Activated T-cell treated with anti-CD3 and anti-CD28 coated beads, Interleukin-2, amount 50 U/mL, for 4 hours (primary cell): ENCODE measurements at regions not wholly inside any gene's neighbourhood (a gene's known extent, or its start where the extent isn't known, plus 50 kb on each side); places are given as distances from the start of the nearest gene placed in this dataset.

ENCODE experiments used
- ATAC-seq, 2 donors: fragments of 200-7000 bp; cut with Tn5 transposase; one replicate each; pipeline ENCODE4 v1.10.0; 2021
- DNase-seq: peaks from one replicate; pipeline ENCODE4 v3.0.0-alpha.2; 2020
- H3K27me3 Mint-ChIP-seq: one replicate; pipeline ENCODE4 v1.8.0; 2021; ENCODE audit warnings: low read depth, mixed read lengths
- H3K36me3 Mint-ChIP-seq: one replicate; pipeline ENCODE4 v1.8.0; 2022; ENCODE audit warnings: mixed read lengths; ENCODE audit not compliant: insufficient read depth
- H3K4me1 Mint-ChIP-seq: one replicate; pipeline ENCODE4 v1.8.0; 2021; ENCODE audit warnings: low read depth, mixed read lengths
- H3K4me3 Mint-ChIP-seq: one replicate; pipeline ENCODE4 v1.8.0; 2021; ENCODE audit warnings: mild to moderate bottlenecking, moderate library complexity, mixed read lengths
- H3K9me3 Mint-ChIP-seq: one replicate; pipeline ENCODE4 v1.8.0; 2021; ENCODE audit warnings: mixed read lengths

DNA sequence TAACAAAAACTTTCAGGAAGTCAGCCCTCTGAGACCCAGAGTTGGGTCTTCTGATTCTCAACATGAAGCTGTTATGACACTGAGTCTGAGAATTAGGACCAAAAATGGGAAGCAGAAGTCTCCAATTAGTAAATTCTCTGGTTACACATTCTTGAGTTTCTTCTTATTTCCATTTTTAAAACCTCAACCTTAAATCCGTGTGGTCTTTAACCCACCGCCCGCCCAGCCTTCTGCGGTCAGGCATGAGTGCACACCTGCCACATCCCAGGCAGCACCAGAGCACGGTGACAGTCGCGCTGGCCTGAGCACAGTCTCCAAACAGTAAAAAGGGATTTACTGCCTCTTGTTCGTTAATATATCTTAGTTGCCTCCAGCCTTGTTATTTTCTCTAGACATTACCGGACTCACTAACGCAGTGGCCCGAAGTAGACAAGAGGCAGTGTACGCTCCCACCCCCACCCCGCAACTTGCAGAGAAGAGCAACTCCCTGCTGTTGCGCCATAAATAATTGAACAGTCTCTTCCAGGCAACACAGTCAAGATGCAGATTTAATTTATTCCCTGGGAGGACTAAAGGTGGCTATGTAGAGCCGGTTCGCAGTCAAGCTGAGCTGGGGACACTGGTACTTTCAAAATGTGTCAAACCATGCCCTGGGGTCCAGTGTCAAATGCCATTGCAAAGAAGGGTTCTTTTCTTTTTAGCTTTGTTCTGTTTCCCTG lies 147.0 kb upstream of the CELF2 start:
- Mint-ChIP-seq H3K27me3 (peaks cover 23% of the 10 kb centered on the region), H3K4me1 (no peaks in the 10 kb centered on the region), H3K9me3 (no peaks in the 10 kb centered on the region), H3K4me3 (no peak overlapping the region), H3K36me3 (no peaks in the 10 kb centered on the region)
- DNase-seq (no peak), ATAC-seq (no peak)

DNA sequence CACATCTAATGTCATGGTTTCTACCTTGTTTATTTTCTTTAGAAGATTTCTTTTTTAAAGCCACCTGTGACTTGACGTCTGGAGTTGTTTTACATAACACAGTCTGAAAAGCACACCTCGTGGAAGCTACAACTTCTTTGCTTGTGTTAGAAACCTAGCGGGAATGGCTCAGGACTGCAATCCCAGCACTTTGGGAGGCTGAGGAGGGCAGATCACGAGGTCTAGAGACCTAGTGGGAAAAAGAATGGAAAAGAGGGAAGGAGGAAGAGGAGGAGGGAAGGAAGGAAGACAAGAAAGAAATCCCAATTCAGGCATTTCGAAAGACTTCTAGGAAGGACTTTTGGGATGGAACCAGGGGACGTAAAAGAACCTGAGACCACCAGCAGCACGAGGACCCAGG lies 146.3 kb upstream of the CELF2 start:
- Mint-ChIP-seq H3K36me3 (no peaks in the 10 kb centered on the region), H3K9me3 (no peaks in the 10 kb centered on the region), H3K27me3 (peaks cover 23% of the 10 kb centered on the region), H3K4me3 (no peak overlapping the region), H3K4me1 (no peaks in the 10 kb centered on the region)
- no peak for ATAC-seq
- DNase-seq: no peak

GRCh38 chr10:10872035-10872673 lies 145.5 kb upstream of the CELF2 start:
- no peaks in the 10 kb centered on the region for H3K36me3 Mint-ChIP-seq

DNA sequence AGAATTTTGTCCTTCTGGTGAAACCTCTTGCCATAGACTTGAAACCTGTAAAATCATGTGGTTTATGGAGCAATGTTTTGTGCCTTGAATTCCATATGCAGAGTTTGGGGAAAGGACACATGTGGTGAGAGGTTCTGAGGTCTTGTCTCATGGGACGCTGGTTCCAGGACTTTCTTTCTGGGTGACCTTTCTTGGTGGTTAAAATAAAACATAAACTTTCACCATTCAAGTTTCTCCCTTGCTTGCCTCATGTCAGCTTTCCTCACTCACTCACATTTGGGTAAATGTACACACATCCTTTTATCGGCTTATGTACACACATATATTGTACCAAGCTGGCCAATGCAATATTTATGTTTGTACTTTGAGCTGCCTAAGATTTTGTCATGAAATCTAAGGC lies 144.9 kb upstream of the CELF2 start:
- Mint-ChIP-seq H3K9me3 (no peaks in the 10 kb centered on the region), H3K4me1 (no peaks in the 10 kb centered on the region), H3K27me3 (peaks cover 23% of the 10 kb centered on the region), H3K36me3 (no peaks in the 10 kb centered on the region), H3K4me3 (no peak overlapping the region)
- ATAC-seq: no peak
- DNase-seq: no peak

More at GRCh38 chr10:10872035-10872673, 145.5 kb upstream of the CELF2 start:
- peaks cover 23% of the 10 kb centered on the region for H3K27me3 Mint-ChIP-seq
- no peak overlapping the region for H3K4me3 Mint-ChIP-seq
- H3K9me3 Mint-ChIP-seq: no peaks in the 10 kb centered on the region
- no peaks in the 10 kb centered on the region for H3K4me1 Mint-ChIP-seq
- no peak for DNase-seq
- ATAC-seq: no peak

GRCh38 chr10:10873289-10873688 lies 144.4 kb upstream of the CELF2 start:
- Mint-ChIP-seq H3K36me3 (no peaks in the 10 kb centered on the region), H3K4me3 (no peak overlapping the region), H3K9me3 (no peaks in the 10 kb centered on the region), H3K4me1 (no peaks in the 10 kb centered on the region), H3K27me3 (peaks cover 23% of the 10 kb centered on the region)
- DNase-seq: no peak
- no peak for ATAC-seq

- Mint-ChIP-seq H3K4me3 (no peak overlapping the region), H3K9me3 (no peaks in the 10 kb centered on the region), H3K4me1 (no peaks in the 10 kb centered on the region), H3K36me3 (no peaks in the 10 kb centered on the region), H3K27me3 (peaks cover 23% of the 10 kb centered on the region)
- DNase-seq (no peak), ATAC-seq (no peak)
Measured at GRCh38 chr10:10873915-10874314, 143.8 kb upstream of the CELF2 start.

DNA sequence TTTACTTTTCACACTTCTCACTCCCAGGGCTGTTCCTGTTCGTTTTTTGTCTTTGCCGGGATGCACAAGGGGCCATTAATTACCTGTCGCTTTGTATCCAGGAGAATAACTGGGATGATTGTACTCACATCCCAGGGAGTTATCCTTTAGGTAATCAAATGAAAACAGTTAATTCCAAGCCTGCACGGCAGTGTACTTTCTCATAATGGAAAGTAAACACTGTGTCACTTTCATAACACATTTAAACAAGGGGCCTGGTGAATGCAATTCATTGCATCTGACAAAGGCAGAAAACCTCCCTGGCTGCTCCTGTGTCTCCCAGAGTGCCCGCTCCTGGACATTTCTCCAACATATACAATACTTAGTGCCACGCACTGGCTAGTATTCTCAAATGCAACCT lies 138.7 kb upstream of the CELF2 start:
- Mint-ChIP-seq H3K9me3 (peaks cover 2% of the 10 kb centered on the region), H3K36me3 (no peaks in the 10 kb centered on the region), H3K27me3 (no peaks in the 10 kb centered on the region), H3K4me3 (no peak overlapping the region), H3K4me1 (no peaks in the 10 kb centered on the region)
- DNase-seq (no peak), ATAC-seq (no peak)

DNA sequence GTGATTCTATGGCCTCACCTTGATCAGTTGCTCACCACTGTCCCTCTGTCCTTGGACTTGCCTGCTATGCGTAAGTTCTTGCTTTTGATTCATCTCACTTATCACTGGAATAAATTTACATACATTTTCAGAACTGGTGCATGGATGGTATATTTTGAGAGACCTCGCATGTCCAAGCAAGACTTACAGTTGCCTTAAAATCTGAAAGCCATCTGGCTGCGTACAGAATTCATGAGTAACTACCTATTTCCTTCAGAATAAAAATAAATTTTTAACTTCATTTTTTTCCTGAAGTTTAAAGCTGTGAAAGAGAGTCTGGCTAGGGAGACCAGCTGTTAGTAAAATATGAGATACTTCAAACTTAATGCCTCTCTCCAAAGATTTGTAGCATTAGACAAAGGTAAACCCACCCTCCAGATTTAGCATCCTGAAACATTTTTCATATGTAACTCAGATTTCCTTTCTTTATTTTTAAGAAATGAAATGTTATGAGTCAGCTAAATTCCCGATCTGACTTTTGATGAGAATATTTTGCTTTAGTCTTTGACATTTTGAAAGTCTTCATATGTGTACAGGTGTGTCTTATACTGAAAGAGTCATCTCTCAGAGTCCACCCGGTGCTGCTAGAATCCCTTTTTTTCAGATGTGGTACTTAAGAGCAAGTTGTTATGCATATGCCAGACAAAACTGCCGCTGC lies 136.4 kb upstream of the CELF2 start:
- Mint-ChIP-seq H3K27me3 (peaks cover 2% of the 10 kb centered on the region), H3K4me1 (no peaks in the 10 kb centered on the region), H3K36me3 (no peaks in the 10 kb centered on the region), H3K4me3 (no peak overlapping the region), H3K9me3 (peaks cover 11% of the 10 kb centered on the region)
- DNase-seq: no peak
- no peak for ATAC-seq

- no peak for ATAC-seq
- Mint-ChIP-seq H3K9me3 (peaks cover 11% of the 10 kb centered on the region), H3K4me1 (no peaks in the 10 kb centered on the region), H3K36me3 (no peaks in the 10 kb centered on the region), H3K27me3 (peaks cover 8% of the 10 kb centered on the region), H3K4me3 (no peak overlapping the region)
- no peak for DNase-seq
Measured at GRCh38 chr10:10883737-10884136, 133.9 kb upstream of the CELF2 start.

GRCh38 chr10:10886861-10887531 lies 130.7 kb upstream of the CELF2 start:
- DNase-seq (no peak), ATAC-seq (no peak)
- Mint-ChIP-seq H3K4me3 (no peak overlapping the region), H3K9me3 (peaks cover 11% of the 10 kb centered on the region), H3K36me3 (no peaks in the 10 kb centered on the region), H3K27me3 (peaks cover 9% of the 10 kb centered on the region), H3K4me1 (no peaks in the 10 kb centered on the region)

DNA sequence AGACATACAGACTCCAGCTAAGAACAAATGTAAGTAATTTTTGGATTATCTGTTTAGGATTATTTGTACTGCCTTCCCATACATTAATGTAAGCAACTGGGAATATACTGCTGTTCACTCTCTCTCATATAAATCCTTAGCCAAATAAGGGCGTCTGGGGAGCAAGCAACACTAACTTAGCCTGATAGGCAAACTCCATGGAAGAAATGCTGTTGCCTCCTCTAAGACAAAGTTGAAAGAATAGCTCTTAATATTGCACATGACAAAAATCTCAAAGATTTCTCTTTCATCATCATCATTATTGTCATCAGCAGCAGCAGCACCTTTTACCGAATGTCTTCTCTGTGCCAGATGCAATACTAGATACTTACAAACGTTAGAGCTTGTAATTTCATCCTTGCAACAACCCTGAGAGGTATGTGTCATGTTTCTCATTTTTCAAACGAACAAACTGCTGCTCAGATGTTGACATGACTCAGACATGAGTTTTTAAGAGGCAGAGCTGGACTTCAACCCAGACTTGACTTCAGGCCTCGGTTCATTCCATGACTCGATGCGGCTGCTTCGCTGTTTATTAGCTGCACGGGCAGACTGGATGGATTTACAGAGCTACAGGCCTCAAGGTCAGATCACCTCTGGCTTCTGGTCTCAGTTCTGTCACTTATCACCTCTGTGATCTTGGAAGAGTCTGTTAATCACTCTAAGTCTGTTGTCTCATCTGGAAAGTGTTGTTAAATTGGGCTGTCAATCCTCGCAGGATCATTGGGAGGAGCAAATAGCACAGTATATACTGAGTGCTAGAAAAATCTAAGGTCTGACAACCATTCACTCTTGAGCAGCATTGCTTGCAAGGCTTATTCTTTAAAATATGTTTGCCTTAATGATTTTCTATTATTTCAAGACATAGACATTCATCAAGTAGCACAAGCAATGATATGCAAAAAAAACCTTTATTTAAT lies 126.3 kb upstream of the CELF2 start:
- no peaks in the 10 kb centered on the region for H3K4me1 Mint-ChIP-seq
- H3K27me3 Mint-ChIP-seq: peaks cover 21% of the 10 kb centered on the region
- H3K9me3 Mint-ChIP-seq: peaks cover 8% of the 10 kb centered on the region
- H3K36me3 Mint-ChIP-seq: no peaks in the 10 kb centered on the region
- ATAC-seq (no peak), DNase-seq (no peak)
- H3K4me3 Mint-ChIP-seq: no peak overlapping the region

DNA sequence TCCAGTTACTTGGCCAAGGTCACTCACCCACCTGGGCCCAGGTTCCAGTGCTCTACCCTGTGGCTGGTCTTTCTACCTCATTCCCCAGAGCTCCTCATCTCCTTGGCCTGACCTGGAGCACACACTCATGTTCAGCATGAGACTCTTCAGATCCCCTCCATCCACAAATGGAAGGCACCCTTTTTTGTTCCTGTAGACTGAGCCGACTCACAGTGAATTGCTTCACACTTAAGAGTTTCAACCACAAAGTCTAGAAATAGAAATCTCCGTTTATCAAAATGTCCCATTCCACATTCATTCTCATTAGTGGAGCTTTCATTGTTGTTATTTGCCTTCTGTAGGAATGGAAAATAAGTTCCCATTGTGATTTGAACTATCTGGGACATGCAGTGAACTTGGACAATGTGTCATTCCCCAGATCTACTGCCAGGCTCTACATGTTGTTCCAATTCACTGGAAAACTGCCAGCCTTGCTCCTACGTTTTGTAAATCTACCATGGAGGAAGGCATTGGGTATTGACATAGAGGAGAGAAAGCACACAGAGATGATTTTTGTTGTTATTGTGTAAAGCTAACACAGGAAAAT lies 125.3 kb upstream of the CELF2 start:
- H3K9me3 Mint-ChIP-seq: peaks cover 8% of the 10 kb centered on the region
- no peaks in the 10 kb centered on the region for H3K36me3 Mint-ChIP-seq
- H3K4me1 Mint-ChIP-seq: no peaks in the 10 kb centered on the region
- H3K4me3 Mint-ChIP-seq: no peak overlapping the region
- no peak for ATAC-seq
- DNase-seq: no peak
- peaks cover 23% of the 10 kb centered on the region for H3K27me3 Mint-ChIP-seq

DNA sequence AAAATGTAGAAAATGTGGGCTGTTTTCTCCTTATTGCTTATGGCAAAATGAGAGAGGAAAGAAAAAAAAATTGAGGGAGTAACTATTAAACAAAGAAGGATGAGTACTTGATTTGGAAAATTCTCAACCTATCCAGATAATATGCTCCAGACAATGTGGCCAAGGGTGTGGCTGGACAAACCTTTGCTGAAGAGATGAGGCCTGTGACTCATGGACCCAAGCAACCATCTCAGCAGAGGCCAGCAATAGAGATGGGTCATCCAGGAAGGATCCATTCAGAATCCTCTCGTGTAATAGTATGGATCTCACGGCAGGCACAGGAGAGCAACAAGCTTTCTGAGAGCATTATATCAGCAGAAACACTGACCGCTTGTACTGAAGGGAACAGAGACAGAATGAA lies 120.3 kb upstream of the CELF2 start:
- ATAC-seq (no peak), DNase-seq (no peak)
- H3K4me1 Mint-ChIP-seq: no peaks in the 10 kb centered on the region
- peaks cover 15% of the 10 kb centered on the region for H3K27me3 Mint-ChIP-seq
- no peak overlapping the region for H3K4me3 Mint-ChIP-seq
- no peaks in the 10 kb centered on the region for H3K36me3 Mint-ChIP-seq
- H3K9me3 Mint-ChIP-seq: peaks cover 8% of the 10 kb centered on the region
